GM19025 (cell line): ENCODE measurements at regions not wholly inside any gene's neighbourhood (a gene's known extent, or its start where the extent isn't known, plus 50 kb on each side); places are given as distances from the start of the nearest gene placed in this dataset.
"Not testable (repeated sequence)": the region's sequence is repeated elsewhere in the genome, so short reads cannot be mapped to it uniquely, and the experiment has no call there.

Experiments
- ATAC-seq: cut with Tn5 transposase; IDR thresholded peaks from one replicate; pipeline ENCODE4 v1.9.1; 2021; ENCODE audit warnings: mild to moderate bottlenecking, low read depth, moderate library complexity; ENCODE audit not compliant: unreplicated experiment

- ATAC-seq, result no peak
These were observed 365.9 kb downstream of the NFIB start for GRCh38 chr9:13948037-13948436.

DNA sequence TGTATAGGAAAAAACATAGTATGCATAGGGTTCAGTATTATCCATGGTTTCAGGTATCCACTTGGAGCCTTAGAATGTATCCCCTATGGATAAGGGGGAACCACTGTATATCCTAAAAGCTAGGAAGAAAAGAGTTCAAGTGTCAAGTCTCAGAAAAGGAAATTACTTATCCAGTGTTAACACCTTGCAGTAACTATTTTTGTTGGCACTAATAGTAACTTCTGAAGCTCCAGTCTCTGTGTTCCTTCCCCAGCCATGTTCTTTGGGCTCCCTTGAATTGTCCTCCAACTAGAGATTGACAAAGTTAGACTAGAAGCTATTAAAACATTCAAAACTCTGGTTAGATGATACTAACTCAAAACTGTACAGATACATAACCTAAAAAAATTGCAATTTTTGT, 370.8 kb downstream of the NFIB start:
- no peak for ATAC-seq

- ATAC-seq, result no peak
These were observed 371.2 kb downstream of the NFIB start for GRCh38 chr9:13942695-13943094.

DNA sequence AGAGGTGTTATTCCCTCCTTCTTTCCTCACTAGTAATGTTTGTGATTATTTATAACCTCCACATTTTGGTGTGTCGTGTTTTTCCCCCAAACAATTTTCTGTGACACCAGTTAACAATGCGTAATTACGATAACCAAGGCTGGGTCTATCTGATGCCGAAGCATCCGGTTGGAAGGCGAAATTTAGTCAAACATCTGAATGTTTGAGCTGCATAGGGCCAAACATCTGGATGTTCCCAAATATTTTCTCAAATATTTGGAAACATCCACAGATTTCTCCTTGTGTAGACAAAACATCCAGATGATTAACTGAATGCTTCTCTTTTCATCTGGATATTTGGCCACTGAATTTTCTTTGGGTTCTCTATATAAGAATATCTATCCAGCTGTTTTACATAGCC, 371.7 kb downstream of the NFIB start:
- no peak for ATAC-seq

- ATAC-seq, result no peak
These were observed 372.2 kb downstream of the NFIB start for GRCh38 chr9:13941714-13942113.

DNA sequence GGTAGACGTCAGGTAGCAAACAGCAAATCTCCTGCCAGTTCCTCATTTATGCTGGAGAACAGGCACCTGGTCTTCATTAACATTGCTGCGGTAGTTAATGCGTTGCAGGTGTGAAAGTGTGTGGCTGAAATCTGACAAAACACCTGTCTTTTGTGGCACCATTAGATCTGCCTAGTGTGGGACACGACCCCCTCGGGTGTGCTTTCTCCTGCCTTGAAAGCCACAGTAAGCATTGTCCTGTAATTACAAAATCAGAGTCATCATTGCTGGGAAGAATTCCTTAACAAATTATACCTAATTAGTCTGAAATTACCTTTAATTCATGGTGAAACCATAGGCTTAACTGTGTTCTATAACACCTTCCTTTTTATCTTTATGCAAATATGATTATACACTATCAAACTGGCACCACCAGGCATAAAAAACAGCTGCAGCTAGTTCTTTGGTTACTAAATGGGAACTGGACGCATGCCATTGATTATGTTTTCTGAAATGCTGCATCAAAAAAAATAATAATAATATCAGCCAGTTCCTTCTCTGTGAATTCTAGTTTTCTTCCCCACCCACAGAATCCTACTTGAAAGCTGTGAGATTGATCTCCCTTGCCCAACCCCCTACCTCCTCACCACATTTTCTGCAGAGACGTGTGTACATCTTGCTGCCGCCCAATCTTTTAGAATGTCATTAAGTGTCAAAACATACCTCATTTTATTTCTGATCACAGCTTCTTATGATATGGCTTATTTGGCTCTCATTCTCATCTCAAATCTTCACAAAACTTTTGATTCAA, 374.0 kb downstream of the NFIB start:
- no peak for ATAC-seq

GRCh38 chr9:13939134-13939533, 374.8 kb downstream of the NFIB start:
- ATAC-seq, result no peak

GRCh38 chr9:13934416-13934815, 379.5 kb downstream of the NFIB start:
- ATAC-seq, result no peak

DNA sequence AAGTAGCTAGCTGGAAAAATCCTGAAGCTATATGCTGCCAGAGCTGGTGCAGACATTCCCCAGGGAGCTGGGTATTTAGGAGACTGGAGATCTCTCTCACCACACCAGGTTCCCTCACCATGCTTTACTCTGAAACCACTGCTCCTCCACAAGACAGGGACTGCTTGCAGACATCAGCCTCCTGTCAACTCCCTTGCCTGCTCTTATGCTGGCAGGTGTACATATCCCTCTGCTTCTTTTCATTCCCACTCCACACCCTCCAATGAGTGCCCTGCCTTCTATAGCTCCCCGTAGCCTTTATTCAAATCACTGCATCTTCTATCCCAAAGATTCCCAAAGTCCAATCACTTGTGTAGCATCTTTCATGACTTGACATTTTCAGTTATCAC, 380.7 kb downstream of the NFIB start:
- no peak for ATAC-seq

GRCh38 chr9:13932528-13933267, 381.2 kb downstream of the NFIB start:
- no peak for ATAC-seq

DNA sequence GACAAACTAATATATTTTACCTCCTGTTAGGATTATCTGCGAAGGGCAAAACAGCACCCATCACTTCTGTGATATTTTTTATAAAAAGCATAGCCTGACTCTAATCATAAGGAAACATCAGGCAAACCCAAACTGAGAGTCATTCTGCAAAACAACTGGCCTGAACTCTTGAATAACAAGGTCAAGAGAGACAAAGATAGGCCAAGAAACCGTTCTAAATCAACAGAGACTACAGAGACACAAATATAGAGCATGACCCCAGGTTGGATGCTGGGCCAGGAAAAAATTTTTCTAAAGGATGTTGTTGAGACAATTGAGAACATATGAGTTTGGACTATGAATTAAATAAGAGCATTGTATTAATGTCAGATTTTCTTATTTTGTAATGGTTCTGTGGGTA, 384.9 kb downstream of the NFIB start:
- ATAC-seq, result no peak

DNA sequence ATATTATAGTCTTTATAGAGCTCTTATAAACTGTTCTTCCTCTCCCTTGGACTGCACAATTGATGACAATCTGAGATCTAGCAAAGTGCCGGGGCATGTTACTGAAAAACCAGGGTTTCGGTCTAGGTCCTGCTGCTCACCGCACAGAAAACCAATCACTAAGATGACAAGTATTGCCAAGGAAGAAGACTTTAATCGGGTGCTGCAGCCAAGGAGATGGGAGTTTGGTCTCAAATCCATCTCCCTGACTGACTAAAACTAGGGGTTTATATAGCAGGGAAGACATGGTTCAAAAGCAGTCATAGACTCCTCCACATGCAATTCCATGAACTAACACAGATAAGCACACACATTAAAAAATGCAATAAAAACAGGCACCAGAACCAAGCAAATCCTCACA, 390.6 kb downstream of the NFIB start:
- no peak for ATAC-seq

- ATAC-seq, result no peak
These were observed 393.4 kb downstream of the NFIB start for GRCh38 chr9:13920557-13920956.

GRCh38 chr9:13919401-13919800, 394.5 kb downstream of the NFIB start:
- ATAC-seq, result no peak

DNA sequence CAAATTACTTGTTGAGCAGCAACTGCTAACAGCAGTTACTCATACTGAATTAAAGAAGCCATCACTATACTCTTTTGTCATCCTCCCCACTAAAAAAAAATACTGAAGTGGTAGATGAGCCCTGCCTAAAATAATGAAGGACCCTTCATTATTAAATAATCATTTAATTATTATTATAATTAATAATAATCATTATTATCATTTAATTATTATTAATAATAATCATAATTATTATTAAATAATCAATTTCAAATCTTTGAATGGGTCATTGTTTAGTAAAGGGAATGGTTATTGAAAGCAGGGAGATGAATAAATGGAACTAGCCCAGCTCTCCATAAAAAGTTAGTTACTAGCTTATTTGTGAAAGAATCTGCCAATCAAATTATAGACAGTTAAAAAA, 396.4 kb downstream of the NFIB start:
- no peak for ATAC-seq

DNA sequence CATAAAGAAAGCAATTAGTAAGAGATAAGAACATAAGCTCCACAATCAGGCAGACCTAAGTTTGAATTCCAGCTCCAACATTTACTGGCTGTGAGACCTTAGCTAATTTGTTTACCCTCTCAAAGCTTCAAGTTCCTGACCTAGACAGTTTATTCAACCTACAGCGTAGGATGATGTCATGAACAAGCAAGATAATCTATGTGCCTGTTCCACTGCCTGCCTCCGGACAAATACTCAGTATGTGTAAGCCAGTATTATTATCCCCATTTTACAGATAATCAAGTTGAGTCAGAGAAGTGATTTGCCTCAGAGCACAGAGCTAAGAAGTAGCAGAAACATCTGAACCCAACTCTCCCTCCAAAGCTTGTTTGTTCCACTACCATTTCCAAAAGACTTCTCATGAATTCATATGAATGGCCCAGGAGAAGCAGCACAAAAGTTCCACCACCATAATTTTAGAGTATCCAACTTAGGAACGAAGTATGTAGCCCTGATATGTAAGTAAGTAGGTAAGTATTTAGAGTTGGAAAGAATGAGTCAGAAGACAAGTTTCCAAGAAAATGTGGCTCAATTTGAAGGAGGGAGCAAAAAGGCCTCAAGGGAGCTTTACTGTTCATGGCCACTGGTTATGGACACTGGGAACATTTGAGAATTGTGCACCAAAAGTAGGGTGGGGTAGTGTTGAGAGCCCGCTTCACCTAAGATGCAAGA, 398.2 kb downstream of the NFIB start:
- ATAC-seq, result no peak

DNA sequence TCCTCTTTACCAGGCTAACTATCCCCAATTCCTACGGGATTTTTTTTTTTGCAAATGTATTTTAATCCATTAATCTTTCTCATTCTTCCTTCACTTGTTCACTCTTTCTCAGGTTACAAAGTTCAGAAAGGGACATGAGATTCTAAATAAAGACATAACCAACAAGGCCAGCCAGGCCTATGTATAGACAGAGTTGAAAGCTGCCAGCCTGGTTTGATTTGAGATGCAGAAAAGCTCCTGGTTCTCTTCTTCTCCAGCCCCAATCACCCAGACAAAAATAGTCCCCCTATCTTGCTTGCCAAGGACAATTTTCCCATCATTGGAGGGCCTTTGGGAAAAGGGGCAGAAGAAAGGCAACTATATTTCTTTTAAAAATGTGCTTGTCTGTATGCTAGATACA, 398.8 kb downstream of the NFIB start:
- no peak for ATAC-seq

- no peak for ATAC-seq
These were observed 402.5 kb downstream of the NFIB start for GRCh38 chr9:13911473-13911872.

DNA sequence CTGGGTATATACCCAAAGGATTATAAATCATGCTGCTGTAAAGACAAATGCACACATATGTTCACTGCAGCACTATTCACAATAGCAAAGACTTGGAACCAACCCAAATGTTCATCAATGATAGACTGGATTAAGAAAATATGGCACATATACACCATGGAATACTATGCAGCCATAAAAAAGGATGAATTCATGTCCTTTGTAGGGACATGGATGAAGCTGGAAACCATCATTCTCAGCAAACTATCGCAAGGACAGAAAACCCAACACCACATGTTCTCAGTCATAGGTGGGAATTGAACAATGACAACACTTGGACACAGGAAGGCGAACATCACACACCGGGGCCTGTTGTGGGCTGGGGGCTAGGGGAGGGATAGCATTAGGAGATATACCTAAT, 406.1 kb downstream of the NFIB start:
- ATAC-seq, result not testable (repeated sequence)

DNA sequence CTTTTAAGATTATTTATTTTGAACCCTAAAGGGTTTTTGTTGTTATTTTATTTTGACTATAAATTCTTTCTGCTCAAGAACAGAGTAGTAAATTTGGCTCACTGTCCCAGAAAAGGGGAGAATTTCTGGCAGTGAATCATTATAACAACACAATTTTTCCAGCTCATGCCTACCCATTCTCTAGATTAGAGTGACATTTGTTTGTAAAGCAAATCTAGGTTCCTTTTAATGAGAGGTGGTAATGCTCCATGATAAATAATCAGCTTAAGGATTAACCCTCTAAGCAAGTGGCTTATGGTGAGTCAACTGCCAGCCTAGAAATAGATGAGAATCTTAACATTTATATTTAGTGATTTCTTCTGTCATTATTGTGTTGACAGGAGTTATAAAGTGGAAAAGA, 409.2 kb downstream of the NFIB start:
- ATAC-seq, result no peak

GRCh38 chr9:13904311-13904710, 409.6 kb downstream of the NFIB start:
- ATAC-seq, result no peak
